Esophagus squamous epithelium (tissue), 5 donors: ENCODE measurements at regions not wholly inside any gene's neighbourhood (a gene's known extent, or its start where the extent isn't known, plus 50 kb on each side); places are given as distances from the start of the nearest gene placed in this dataset.

Source experiments
- DNase-seq: peaks from one replicate; lab custom pipeline; 2025; lab: John Stamatoyannopoulos, UW
- H3K27ac ChIP-seq, 4 donors: fragments of 200-600 bp; sonication (generic); one replicate each; pipeline ENCODE4 v1.5.1; 2016 to 2019; ENCODE audit warnings: mild to moderate bottlenecking in 1 of 4
- H3K27me3 ChIP-seq, 4 donors: fragments of 200-600 bp; sonication (generic); 1 replicate in 3 of 4; 2 replicates in 1 of 4; pipeline versions ENCODE4 v1.5.1 to v1.6.0; 2017 to 2021; ENCODE audit warnings: antibody characterized with exemption in 1 of 4
- H3K36me3 ChIP-seq, 3 donors: fragments of 200-600 bp; sonication (generic); one replicate each; pipeline ENCODE4 v1.5.1; 2016 to 2019
- H3K4me1 ChIP-seq, 3 donors: fragments of 200-600 bp; sonication (generic); one replicate each; pipeline ENCODE4 v1.5.1; 2017 to 2019
- H3K4me3 ChIP-seq, 4 donors: fragments of 200-600 bp; sonication (generic); 1 replicate in 3 of 4; 2 replicates in 1 of 4; pipeline ENCODE4 v1.5.1; 2016 to 2019; ENCODE audit warnings: mild to moderate bottlenecking in 2 of 4, moderate library complexity in 1 of 4
- H3K9me3 ChIP-seq, 3 donors: fragments of 200-600 bp; sonication (generic); one replicate each; pipeline ENCODE4 v1.5.1; 2016 to 2019
- POLR2A ChIP-seq, 4 donors: fragments of 450-650 bp; IDR thresholded peaks; one replicate each; pipeline ENCODE4 v1.6.1; 2017; ENCODE audit warnings: antibody characterized with exemption in 4 of 4, mild to moderate bottlenecking in 4 of 4, moderate library complexity in 3 of 4
- WGBS, 2 donors: methylation state at CpG; one replicate each; pipeline ENCODE4 v1.1.5; 2018; 5-methylcytosine and 5-hydroxymethylcytosine counted together
- intact Hi-C: fragments of 100-400 bp; cut with DNase I; formaldehyde crosslinking; loops from one replicate; pipeline ENCODE4 v1.15.0; 2022
- TF ChIP-seq, protein P1 (sequence below), 6 experiments: fragments of 450-650 bp in 4 of 6; fragments of 200-600 bp in 2 of 6; sonication (generic) in 2 of 6; IDR thresholded peaks; one replicate each; pipeline ENCODE4 v1.5.1; 2016 to 2019; ENCODE audit warnings: antibody characterized with exemption in 6 of 6, mild to moderate bottlenecking in 4 of 6, moderate library complexity in 4 of 6
- donor health status: DM: yes; HTN: yes; CAD: no.

DNA sequence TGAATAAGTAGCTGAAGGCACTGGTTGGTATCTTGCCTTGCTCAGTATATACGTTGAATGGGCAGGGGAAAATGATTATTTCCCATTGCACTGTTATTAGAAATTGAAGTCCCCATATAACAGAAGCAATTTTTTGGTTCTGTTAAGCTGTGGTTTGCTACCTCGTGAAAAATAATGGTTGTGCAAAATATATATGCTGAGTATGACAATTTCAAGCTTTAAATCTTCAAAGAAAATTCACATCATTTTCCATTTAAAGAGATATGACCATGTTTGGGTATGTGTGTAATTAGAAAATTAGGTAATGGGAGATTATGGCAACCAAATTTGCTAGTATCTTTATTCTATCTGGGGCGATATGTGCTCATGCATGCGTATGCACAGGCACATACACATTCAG, 139.8 kb downstream of the DMAC1 start:
- H3K4me3 ChIP-seq: no peak overlapping the region
- no peaks in the 10 kb centered on the region for H3K9me3 ChIP-seq
- DNase-seq: no peak
- no peaks in the 10 kb centered on the region for H3K4me1 ChIP-seq
- intact Hi-C loops: no loop called here
- no peak overlapping the region for H3K27ac ChIP-seq
- TF ChIP-seq POLR2A (IDR thresholded peaks at IDR 0.05): no peak
- TF ChIP-seq, protein P1, sequence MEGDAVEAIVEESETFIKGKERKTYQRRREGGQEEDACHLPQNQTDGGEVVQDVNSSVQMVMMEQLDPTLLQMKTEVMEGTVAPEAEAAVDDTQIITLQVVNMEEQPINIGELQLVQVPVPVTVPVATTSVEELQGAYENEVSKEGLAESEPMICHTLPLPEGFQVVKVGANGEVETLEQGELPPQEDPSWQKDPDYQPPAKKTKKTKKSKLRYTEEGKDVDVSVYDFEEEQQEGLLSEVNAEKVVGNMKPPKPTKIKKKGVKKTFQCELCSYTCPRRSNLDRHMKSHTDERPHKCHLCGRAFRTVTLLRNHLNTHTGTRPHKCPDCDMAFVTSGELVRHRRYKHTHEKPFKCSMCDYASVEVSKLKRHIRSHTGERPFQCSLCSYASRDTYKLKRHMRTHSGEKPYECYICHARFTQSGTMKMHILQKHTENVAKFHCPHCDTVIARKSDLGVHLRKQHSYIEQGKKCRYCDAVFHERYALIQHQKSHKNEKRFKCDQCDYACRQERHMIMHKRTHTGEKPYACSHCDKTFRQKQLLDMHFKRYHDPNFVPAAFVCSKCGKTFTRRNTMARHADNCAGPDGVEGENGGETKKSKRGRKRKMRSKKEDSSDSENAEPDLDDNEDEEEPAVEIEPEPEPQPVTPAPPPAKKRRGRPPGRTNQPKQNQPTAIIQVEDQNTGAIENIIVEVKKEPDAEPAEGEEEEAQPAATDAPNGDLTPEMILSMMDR (IDR thresholded peaks at IDR 0.05): no peak
- H3K36me3 ChIP-seq: no peaks in the 10 kb centered on the region
- 81 to 91% methylated on average over 4 of the region's 4 CpGs for WGBS, 2 donors
- H3K27me3 ChIP-seq: no peaks in the 10 kb centered on the region

DNA sequence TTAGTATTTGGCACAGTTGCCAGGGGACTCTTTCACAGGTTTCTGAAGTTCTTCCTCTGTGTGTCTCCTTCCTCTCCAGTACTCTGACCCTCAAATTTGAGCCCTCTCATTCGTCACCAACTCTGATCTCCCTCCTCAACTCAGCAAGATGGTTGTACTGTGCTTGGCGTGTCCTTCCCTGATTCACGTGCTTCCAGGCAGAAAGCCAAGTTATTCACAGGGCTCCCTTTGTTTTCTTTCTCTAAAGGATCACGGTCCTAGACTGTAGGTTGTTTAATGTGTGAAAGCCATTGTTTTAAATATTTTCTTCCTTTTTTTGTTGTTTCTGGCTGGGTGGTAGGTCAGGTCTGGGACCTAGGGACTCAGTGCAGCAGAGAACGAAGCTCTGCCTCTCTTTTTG, 142.9 kb downstream of the DMAC1 start:
- H3K9me3 ChIP-seq: no peaks in the 10 kb centered on the region
- TF ChIP-seq POLR2A (IDR thresholded peaks at IDR 0.05): no peak
- TF ChIP-seq, protein P1 (IDR thresholded peaks at IDR 0.05): no peak
- no peaks in the 10 kb centered on the region for H3K4me1 ChIP-seq
- no peaks in the 10 kb centered on the region for H3K36me3 ChIP-seq
- 31 to 32% methylated on average over 5 of the region's 5 CpGs for WGBS, 2 donors
- no peak for DNase-seq
- intact Hi-C loops: no loop called here
- no peak overlapping the region for H3K27ac ChIP-seq
- H3K4me3 ChIP-seq: no peak overlapping the region
- H3K27me3 ChIP-seq: no peaks in the 10 kb centered on the region

DNA sequence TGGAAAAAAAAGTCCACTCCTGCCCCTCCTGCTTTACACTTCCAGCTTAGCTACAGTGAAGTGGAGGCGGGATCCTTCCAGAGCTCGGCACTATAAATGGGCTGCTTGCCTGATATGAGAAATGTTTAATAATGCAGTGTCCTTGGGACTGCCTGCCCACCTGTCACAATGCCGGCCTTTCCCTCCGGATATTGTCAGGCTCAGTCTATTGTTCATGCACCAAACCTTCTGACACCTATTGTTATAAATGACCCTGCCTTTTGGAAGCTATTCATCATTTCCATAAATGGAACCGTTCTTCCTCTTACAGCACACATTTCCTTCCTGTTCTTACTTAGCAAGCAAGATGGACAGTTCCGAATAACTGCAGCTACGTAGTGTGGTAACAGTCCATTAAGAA, 146.3 kb downstream of the DMAC1 start:
- intact Hi-C loops: no loop called here
- H3K36me3 ChIP-seq: no peaks in the 10 kb centered on the region
- H3K27ac ChIP-seq: no peak overlapping the region
- WGBS, 2 donors: 45 to 62% methylated on average over 7 of the region's 7 CpGs
- H3K27me3 ChIP-seq: no peaks in the 10 kb centered on the region
- no peaks in the 10 kb centered on the region for H3K9me3 ChIP-seq
- no peaks in the 10 kb centered on the region for H3K4me1 ChIP-seq
- no peak overlapping the region for H3K4me3 ChIP-seq
- no peak for TF ChIP-seq POLR2A (IDR thresholded peaks at IDR 0.05)
- TF ChIP-seq, protein P1 (IDR thresholded peaks at IDR 0.05): no peak
- no peak for DNase-seq

DNA sequence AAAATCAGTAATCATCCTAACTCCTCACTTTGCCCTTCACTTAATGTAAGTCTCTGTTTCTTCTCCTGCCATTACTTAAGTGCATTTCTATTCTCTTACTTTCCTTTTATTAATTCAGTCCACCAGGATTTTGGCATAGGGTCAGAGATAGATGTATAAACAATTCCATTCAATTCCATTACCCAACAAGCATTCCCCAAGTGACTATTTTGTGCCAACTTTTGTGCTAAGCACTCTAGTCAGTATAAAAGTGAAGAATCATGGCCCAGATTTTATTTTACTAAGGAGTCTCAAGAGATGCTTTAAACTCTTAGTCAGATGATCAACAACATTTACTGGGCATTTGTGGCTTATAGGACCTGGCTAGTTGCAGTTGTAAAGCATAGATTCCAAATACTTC, 159.3 kb downstream of the DMAC1 start:
- no peak for DNase-seq
- no peak overlapping the region for H3K27ac ChIP-seq
- intact Hi-C loops: no loop called here

DNA sequence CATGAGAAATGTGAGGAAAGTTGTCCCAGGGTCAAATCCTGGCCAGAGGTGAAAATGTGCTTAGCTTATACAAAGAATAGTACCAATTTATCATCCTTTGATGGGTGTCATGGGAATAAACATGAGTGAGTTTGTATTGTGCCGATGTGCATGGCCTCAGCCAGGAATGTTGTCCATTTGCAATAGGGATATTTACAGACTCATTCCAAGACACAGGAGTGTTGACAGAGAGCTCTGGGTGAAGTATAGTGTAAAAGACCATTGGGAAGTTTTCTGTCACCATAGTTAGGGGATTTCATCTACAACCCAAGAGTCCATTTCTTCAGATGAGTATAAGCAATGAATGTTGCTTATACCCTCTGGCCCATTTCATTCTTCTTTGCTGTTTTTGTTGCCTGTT, 160.1 kb downstream of the DMAC1 start:
- Histone ChIP-seq H3K4me1 (no peaks in the 10 kb centered on the region), H3K27me3 (no peaks in the 10 kb centered on the region), H3K36me3 (no peaks in the 10 kb centered on the region), H3K4me3 (no peak overlapping the region), H3K27ac (no peak overlapping the region), H3K9me3 (no peaks in the 10 kb centered on the region)
- no peak for TF ChIP-seq POLR2A (IDR thresholded peaks at IDR 0.05)
- TF ChIP-seq, protein P1 (IDR thresholded peaks at IDR 0.05): no peak
- 67 to 86% methylated on average over 1 of the region's 1 CpG for WGBS, 2 donors
- intact Hi-C loops: no loop called here
- no peak for DNase-seq

More for the DNA sequence above, 159.3 kb downstream of the DMAC1 start:
- no peaks in the 10 kb centered on the region for H3K36me3 ChIP-seq
- TF ChIP-seq POLR2A (IDR thresholded peaks at IDR 0.05): no peak
- TF ChIP-seq, protein P1 (IDR thresholded peaks at IDR 0.05): no peak
- H3K4me1 ChIP-seq: no peaks in the 10 kb centered on the region
- no peaks in the 10 kb centered on the region for H3K27me3 ChIP-seq
- H3K4me3 ChIP-seq: no peak overlapping the region
- H3K9me3 ChIP-seq: no peaks in the 10 kb centered on the region
